Progenitor cell of endocrine pancreas (in vitro differentiated cells): ENCODE measurements at regions not wholly inside any gene's neighbourhood (a gene's known extent, or its start where the extent isn't known, plus 50 kb on each side); places are given as distances from the start of the nearest gene placed in this dataset.

Experiments
- DNase-seq: peaks from one replicate; pipeline ENCODE4 v3.0.0; 2021; ENCODE audit warnings: low spot score; ENCODE audit not compliant: unreplicated experiment
- H3K27ac Mint-ChIP-seq: 2 replicates; pipeline ENCODE4 v1.8.0; 2021; ENCODE audit warnings: mild to moderate bottlenecking, moderate library complexity, mixed read lengths
- H3K27me3 Mint-ChIP-seq: 2 replicates; pipeline ENCODE4 v1.8.0; 2021; ENCODE audit warnings: mixed read lengths
- H3K36me3 Mint-ChIP-seq: 2 replicates; pipeline ENCODE4 v1.8.0; 2022; ENCODE audit warnings: mixed read lengths; ENCODE audit not compliant: insufficient read depth
- H3K4me1 Mint-ChIP-seq: 2 replicates; pipeline ENCODE4 v1.8.0; 2021; ENCODE audit warnings: low read depth, mixed read lengths
- H3K4me3 Mint-ChIP-seq: 2 replicates; pipeline ENCODE4 v1.8.0; 2021; ENCODE audit warnings: low read depth, mild to moderate bottlenecking, moderate library complexity, mixed read lengths
- H3K9me3 Mint-ChIP-seq: 2 replicates; pipeline ENCODE4 v1.8.0; 2021; ENCODE audit warnings: low read depth, mixed read lengths
- TF ChIP-seq, protein P1 (sequence below): fragments of 200-600 bp; sonication (generic); IDR thresholded peaks from one replicate; pipeline ENCODE4 v1.5.0; 2021; ENCODE audit warnings: antibody characterized with exemption, mild to moderate bottlenecking; ENCODE audit not compliant: unreplicated experiment

- Mint-ChIP-seq H3K4me1 (peaks cover 15% of the 10 kb centered on the region), H3K27me3 (no peaks in the 10 kb centered on the region), H3K27ac (no peak overlapping the region), H3K4me3 (no peak overlapping the region), H3K36me3 (peaks cover 1% of the 10 kb centered on the region), H3K9me3 (peaks cover 15% of the 10 kb centered on the region)
- no peak for DNase-seq
- TF ChIP-seq, protein P1, sequence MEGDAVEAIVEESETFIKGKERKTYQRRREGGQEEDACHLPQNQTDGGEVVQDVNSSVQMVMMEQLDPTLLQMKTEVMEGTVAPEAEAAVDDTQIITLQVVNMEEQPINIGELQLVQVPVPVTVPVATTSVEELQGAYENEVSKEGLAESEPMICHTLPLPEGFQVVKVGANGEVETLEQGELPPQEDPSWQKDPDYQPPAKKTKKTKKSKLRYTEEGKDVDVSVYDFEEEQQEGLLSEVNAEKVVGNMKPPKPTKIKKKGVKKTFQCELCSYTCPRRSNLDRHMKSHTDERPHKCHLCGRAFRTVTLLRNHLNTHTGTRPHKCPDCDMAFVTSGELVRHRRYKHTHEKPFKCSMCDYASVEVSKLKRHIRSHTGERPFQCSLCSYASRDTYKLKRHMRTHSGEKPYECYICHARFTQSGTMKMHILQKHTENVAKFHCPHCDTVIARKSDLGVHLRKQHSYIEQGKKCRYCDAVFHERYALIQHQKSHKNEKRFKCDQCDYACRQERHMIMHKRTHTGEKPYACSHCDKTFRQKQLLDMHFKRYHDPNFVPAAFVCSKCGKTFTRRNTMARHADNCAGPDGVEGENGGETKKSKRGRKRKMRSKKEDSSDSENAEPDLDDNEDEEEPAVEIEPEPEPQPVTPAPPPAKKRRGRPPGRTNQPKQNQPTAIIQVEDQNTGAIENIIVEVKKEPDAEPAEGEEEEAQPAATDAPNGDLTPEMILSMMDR = no peak
Measured at GRCh38 chr5:56420323-56420722, 187.2 kb upstream of the ANKRD55 start.

GRCh38 chr5:56419667-56420066 lies 186.5 kb upstream of the ANKRD55 start:
- Mint-ChIP-seq H3K4me1 (peaks cover 18% of the 10 kb centered on the region), H3K9me3 (peaks cover 15% of the 10 kb centered on the region), H3K36me3 (peaks cover 1% of the 10 kb centered on the region), H3K27me3 (no peaks in the 10 kb centered on the region), H3K4me3 (no peak overlapping the region), H3K27ac (no peak overlapping the region)
- DNase-seq = no peak
- TF ChIP-seq, protein P1 = no peak

DNA sequence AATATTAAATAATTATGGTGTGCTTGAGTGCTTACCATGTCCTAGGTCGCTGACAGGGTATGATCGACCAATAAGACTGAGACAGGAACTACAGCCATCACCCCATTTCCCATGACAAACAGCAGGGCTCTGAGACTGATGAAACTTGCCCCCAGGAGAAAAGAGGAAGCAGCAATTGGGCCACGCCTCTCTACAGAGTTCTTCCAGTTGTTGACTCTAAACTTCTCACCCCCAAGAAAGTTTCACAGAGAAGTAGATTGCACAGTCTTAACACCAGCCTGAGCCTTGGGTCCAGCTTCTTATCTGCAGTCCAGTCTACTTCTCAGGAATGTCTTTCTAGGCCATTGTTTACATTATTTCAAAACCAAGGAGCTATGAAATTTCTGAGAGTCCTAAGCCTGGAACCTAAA lies 182.2 kb upstream of the ANKRD55 start:
- DNase-seq = no peak
- peaks cover 14% of the 10 kb centered on the region for H3K4me1 Mint-ChIP-seq
- TF ChIP-seq, protein P1 = no peak
- H3K4me3 Mint-ChIP-seq = no peak overlapping the region
- peaks cover 5% of the 10 kb centered on the region for H3K27me3 Mint-ChIP-seq
- peak overlapping the region; percentile 29 for H3K27ac Mint-ChIP-seq
- H3K36me3 Mint-ChIP-seq = no peaks in the 10 kb centered on the region
- peaks cover 6% of the 10 kb centered on the region for H3K9me3 Mint-ChIP-seq

GRCh38 chr5:56414066-56414465 lies 180.9 kb upstream of the ANKRD55 start:
- TF ChIP-seq, protein P1 = no peak
- no peaks in the 10 kb centered on the region for H3K9me3 Mint-ChIP-seq
- H3K36me3 Mint-ChIP-seq = no peaks in the 10 kb centered on the region
- peaks cover 19% of the 10 kb centered on the region for H3K4me1 Mint-ChIP-seq
- DNase-seq = no peak
- H3K27ac Mint-ChIP-seq = no peak overlapping the region
- no peak overlapping the region for H3K4me3 Mint-ChIP-seq
- H3K27me3 Mint-ChIP-seq = peaks cover 5% of the 10 kb centered on the region

DNA sequence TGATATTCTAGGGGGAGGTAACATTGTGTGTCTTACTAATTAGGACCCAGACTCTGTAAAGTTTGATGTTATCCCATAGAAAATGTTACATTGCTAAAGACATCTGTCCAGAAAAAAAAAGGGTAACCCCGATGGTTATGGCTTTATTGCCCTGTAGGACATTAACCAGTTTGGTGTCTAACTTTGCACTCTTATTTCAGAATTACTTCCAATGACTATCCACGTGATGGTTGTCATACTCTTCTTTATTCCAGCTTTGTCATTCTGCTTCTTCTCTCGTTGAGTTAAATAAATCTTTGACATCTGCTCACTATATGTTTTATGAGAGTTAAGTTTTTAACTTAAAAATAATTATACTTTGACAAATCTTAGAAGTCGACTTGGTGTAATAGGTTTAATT lies 180.4 kb upstream of the ANKRD55 start:
- H3K27ac Mint-ChIP-seq = no peak overlapping the region
- no peaks in the 10 kb centered on the region for H3K9me3 Mint-ChIP-seq
- H3K4me1 Mint-ChIP-seq = peaks cover 19% of the 10 kb centered on the region
- H3K4me3 Mint-ChIP-seq = no peak overlapping the region
- DNase-seq = no peak
- TF ChIP-seq, protein P1 = no peak
- H3K27me3 Mint-ChIP-seq = peaks cover 5% of the 10 kb centered on the region
- no peaks in the 10 kb centered on the region for H3K36me3 Mint-ChIP-seq
